IPS-18a (cell line): ENCODE measurements at regions not wholly inside any gene's neighbourhood (a gene's known extent, or its start where the extent isn't known, plus 50 kb on each side); places are given as distances from the start of the nearest gene placed in this dataset.

Experiments used
- H3K27ac ChIP-seq: one replicate; pipeline ENCODE4 v1.5.1; 2013; ENCODE audit warnings: low read length
- H3K27me3 ChIP-seq: one replicate; pipeline ENCODE4 v1.6.1; 2013; ENCODE audit warnings: mild to moderate bottlenecking, low read length; ENCODE audit not compliant: control insufficient read depth, insufficient read depth
- H3K36me3 ChIP-seq: one replicate; pipeline ENCODE4 v1.6.1; 2013; ENCODE audit warnings: low read depth, low read length; ENCODE audit not compliant: control insufficient read depth
- H3K4me1 ChIP-seq: one replicate; pipeline ENCODE4 v1.6.1; 2013; ENCODE audit warnings: low read depth, low read length; ENCODE audit not compliant: control insufficient read depth
- H3K4me3 ChIP-seq: one replicate; pipeline ENCODE4 v1.5.1; 2013; ENCODE audit warnings: low read length
- H3K9ac ChIP-seq: one replicate; pipeline ENCODE4 v1.6.1; 2013; ENCODE audit warnings: mild to moderate bottlenecking, low read length, moderate library complexity
- H3K9me3 ChIP-seq: one replicate; pipeline ENCODE4 v1.6.1; 2013; ENCODE audit warnings: low read depth, low read length; ENCODE audit not compliant: control insufficient read depth

DNA sequence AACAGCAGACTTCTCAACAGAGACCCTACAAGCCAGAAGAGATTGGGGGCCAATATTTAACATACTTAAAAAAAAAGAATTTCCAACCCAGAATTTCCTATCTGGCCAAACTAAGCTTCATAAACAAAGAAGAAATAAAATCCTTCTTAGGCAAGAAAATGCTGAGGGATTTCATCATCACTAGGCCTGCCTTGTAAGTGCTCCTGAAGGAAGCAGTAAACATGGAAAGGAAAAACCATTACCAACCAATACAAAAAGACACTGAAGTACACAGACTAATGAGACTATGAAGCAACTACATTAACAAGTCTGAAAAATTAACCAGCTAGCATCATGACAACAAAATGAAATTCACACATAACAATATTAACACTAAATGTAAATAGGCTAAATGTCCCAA lies 947.9 kb upstream of the CHORDC1 start:
- Histone ChIP-seq H3K27me3 (no peaks in the 10 kb centered on the region), H3K27ac (no peak overlapping the region), H3K36me3 (no peaks in the 10 kb centered on the region), H3K4me3 (no peak overlapping the region), H3K9ac (no peak overlapping the region), H3K9me3 (no peaks in the 10 kb centered on the region), H3K4me1 (no peaks in the 10 kb centered on the region)

DNA sequence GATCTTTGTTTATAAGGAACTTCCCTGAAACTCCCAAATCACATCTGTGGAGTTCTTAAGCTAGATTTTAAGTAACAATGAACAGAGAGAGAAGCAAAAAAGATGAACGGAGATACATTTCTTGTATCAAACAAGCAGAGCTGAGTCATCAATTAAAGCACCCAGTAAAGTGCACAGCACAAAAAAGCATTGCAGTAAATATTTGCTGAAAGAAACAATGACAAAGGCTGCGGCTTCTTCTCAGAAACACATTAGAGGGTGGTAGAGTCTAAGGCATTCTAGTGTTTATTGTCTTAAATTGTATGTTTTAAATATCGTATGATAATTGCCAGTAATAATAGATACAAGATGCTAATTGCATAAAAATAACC lies 941.6 kb upstream of the CHORDC1 start:
- no peaks in the 10 kb centered on the region for H3K9me3 ChIP-seq
- H3K4me3 ChIP-seq: no peak overlapping the region
- H3K9ac ChIP-seq: no peak overlapping the region
- no peak overlapping the region for H3K27ac ChIP-seq
- no peaks in the 10 kb centered on the region for H3K27me3 ChIP-seq
- H3K4me1 ChIP-seq: no peaks in the 10 kb centered on the region
- H3K36me3 ChIP-seq: no peaks in the 10 kb centered on the region

DNA sequence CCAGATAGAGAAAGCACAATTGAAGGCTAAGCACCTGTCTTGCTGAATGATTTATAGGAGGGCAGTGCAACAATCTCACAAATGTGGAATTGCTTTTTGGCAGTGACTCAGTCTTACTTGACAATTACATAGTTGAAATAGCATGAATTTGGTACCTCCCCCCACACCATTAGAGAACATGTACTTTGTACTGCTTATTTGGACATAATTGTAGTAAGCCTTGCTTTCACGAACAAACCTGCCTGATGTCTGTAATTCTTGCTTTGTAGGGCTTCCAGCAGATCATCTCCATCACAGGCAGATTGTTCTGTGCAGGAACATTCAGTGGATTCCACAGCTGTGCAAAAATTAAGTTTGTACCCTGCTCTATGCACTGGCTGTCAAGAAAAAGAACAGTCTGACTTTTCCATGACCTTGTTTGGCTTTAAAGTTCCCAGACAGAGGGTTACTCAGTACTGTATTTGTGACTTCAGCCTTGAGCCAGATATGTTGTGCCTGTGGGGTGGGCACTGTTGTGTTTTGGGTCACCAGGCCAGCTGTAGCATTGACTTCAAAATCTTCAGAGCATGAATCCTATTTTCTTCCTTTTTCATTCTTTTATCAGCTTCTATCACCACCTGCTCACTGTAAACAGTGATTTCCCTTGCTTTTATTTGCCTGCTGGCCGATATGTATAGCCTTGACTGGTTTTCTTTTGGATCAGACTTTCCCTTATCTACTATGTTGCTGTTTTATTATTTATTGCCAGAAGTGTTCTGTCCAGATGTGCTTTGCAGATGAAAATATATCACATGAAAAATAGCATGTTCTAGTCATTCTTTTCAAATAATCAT lies 941.0 kb upstream of the CHORDC1 start:
- H3K4me1 ChIP-seq: no peaks in the 10 kb centered on the region
- no peaks in the 10 kb centered on the region for H3K27me3 ChIP-seq
- H3K9ac ChIP-seq: no peak overlapping the region
- H3K4me3 ChIP-seq: no peak overlapping the region
- no peak overlapping the region for H3K27ac ChIP-seq
- no peaks in the 10 kb centered on the region for H3K36me3 ChIP-seq
- no peaks in the 10 kb centered on the region for H3K9me3 ChIP-seq

DNA sequence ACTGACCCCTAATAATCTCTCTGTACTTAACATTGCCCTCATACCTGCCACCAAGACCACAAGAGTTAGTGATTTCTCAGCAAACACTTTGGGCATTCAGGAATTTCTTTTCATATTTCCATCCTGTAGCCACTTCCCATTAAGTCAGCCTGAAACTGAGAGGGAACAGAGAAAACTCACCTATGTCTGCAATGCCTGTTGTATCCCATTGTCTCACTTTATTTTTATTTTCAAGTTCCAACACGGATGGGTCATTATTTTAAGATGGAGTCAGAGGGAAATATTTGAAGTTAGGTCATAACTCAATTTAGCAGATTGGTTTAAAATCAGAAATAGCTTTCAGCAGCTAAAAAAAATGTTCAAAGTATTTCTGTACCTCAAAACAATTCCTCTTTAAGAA lies 937.8 kb upstream of the CHORDC1 start:
- Histone ChIP-seq H3K4me1 (no peaks in the 10 kb centered on the region), H3K4me3 (no peak overlapping the region), H3K9me3 (no peaks in the 10 kb centered on the region), H3K27me3 (no peaks in the 10 kb centered on the region), H3K36me3 (no peaks in the 10 kb centered on the region), H3K27ac (no peak overlapping the region), H3K9ac (no peak overlapping the region)

DNA sequence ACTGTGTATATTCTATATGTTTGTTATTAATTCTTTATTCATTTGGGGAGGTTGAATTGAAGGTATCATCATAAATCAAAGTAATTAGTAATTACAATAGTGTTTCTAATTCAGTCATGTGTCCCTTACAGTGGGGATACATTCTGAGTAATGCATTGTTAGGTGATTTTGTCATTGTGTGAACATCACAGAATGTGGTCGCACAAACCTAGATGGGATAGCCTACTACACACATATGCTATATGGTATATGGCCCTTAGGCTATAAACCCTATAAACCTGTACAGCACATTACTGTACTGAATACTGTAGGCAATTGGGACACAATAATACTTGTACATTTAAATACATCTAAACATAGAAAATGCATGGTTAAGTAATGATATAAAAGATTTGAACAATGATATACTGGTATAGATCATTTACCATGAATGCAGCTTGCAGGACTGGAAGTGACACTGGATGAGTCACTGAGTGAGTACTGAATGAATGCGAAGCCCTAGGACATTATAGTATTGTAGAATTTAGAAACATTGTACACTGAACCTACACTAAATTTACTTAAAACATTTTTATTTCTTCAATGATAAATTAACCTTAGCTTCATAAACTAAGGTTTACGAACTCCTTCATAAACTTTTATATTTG lies 936.2 kb upstream of the CHORDC1 start:
- no peaks in the 10 kb centered on the region for H3K27me3 ChIP-seq
- no peak overlapping the region for H3K4me3 ChIP-seq
- no peak overlapping the region for H3K27ac ChIP-seq
- H3K9me3 ChIP-seq: no peaks in the 10 kb centered on the region
- H3K4me1 ChIP-seq: peaks cover 5% of the 10 kb centered on the region
- no peaks in the 10 kb centered on the region for H3K36me3 ChIP-seq
- H3K9ac ChIP-seq: no peak overlapping the region

DNA sequence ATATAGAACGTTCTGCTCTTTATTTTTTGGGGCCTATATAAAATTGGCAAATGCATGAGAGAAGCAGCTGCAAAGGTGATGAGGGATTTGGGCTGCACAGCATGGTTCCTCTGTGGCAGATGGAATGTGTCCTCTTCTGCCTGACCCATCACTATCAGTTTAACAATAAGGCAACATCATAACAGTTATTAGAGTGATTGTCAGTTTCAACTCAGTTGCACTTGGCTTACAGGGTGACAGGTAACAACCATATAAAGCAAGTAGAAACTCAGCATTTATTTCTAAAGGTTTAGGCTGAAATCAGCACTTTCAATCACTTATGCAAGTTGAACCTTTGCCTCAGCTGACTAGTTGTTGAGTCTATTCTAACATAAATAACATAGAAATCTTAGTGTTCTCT lies 935.4 kb upstream of the CHORDC1 start:
- Histone ChIP-seq H3K9ac (no peak overlapping the region), H3K36me3 (no peaks in the 10 kb centered on the region), H3K27me3 (no peaks in the 10 kb centered on the region), H3K4me1 (peaks cover 5% of the 10 kb centered on the region), H3K4me3 (no peak overlapping the region), H3K27ac (no peak overlapping the region), H3K9me3 (no peaks in the 10 kb centered on the region)

DNA sequence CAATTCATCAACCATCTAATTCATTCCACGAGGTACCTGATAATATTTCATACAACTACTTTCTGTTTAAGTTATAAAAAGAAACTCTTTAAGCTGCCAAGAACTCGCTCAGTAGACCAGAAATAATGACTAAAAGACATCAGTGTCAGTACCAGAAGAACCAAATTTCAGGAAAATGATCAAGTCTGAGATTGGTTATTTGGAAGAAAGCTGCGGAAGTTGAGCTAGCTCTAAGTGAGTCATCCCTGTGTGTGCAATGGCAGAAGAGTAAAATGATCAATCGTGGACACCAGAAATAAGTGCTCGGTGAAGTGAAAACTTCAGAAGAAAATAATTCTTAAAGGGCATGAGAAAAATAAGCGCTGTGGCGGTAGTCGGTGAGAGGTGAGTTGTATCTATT lies 933.2 kb upstream of the CHORDC1 start:
- no peak overlapping the region for H3K9ac ChIP-seq
- peaks cover 5% of the 10 kb centered on the region for H3K4me1 ChIP-seq
- H3K27ac ChIP-seq: no peak overlapping the region
- no peak overlapping the region for H3K4me3 ChIP-seq
- H3K9me3 ChIP-seq: peaks cover 5% of the 10 kb centered on the region
- H3K27me3 ChIP-seq: no peaks in the 10 kb centered on the region
- H3K36me3 ChIP-seq: no peaks in the 10 kb centered on the region

DNA sequence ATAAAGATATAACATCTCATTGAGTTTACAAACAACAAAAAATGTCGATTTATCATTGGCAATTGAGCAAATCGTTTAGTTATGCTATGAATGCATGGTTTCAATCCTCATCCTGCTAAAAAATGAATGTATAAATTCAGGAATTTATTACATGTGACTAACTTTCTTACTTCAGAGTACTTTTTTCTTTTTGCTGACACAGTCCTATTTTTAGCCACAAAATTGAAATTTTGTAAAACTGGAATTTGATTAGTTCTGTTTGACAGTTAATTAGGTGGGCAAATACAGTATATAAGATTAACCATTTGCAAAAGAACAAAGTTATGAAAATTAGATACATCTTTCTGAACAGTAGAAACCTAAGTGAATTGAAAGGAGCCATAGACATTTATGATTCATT lies 925.0 kb upstream of the CHORDC1 start:
- no peak overlapping the region for H3K9ac ChIP-seq
- H3K27ac ChIP-seq: no peak overlapping the region
- peaks cover 5% of the 10 kb centered on the region for H3K9me3 ChIP-seq
- H3K36me3 ChIP-seq: no peaks in the 10 kb centered on the region
- H3K27me3 ChIP-seq: no peaks in the 10 kb centered on the region
- H3K4me3 ChIP-seq: no peak overlapping the region
- H3K4me1 ChIP-seq: no peaks in the 10 kb centered on the region

DNA sequence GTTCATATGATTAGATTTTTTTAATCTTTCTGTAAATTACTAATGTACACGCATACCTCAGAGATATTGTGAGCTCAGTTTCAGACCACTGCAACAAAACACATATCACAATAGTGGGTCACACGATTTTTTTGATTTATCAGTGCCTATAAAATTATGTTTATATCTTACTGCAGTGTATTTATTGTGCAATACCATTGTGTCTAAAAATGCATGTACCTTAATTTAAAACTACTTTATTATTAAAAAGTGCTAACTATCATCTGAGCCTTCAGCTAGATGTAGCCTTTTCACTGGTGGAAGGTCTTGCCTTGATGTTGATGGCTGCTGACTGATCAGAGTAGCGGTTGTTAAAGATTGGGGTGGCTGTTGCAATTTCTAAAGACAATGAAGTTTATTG lies 918.8 kb upstream of the CHORDC1 start:
- Histone ChIP-seq H3K4me3 (no peak overlapping the region), H3K27ac (no peak overlapping the region), H3K4me1 (no peaks in the 10 kb centered on the region), H3K27me3 (no peaks in the 10 kb centered on the region), H3K9ac (no peak overlapping the region), H3K9me3 (no peaks in the 10 kb centered on the region), H3K36me3 (no peaks in the 10 kb centered on the region)

DNA sequence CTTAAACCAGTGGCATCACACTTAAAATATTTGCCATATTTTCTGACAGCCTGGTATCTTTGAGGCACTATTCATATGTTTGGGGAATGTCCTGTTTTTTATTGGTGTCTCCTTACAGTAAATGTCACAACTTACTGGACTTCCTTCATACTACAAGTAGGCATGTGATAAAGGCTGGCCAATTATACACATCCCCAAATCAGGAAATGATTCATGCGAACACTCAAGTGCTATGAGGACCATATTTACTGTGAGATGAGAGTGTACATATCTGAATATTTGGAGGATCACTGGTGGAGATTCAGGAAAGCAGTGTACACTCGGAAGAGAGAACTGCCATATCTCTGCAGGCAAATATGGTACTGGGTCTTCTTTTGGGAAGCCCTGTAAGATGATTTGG lies 913.8 kb upstream of the CHORDC1 start:
- H3K4me3 ChIP-seq: no peak overlapping the region
- H3K9me3 ChIP-seq: no peaks in the 10 kb centered on the region
- no peak overlapping the region for H3K9ac ChIP-seq
- H3K36me3 ChIP-seq: no peaks in the 10 kb centered on the region
- no peaks in the 10 kb centered on the region for H3K27me3 ChIP-seq
- no peak overlapping the region for H3K27ac ChIP-seq
- H3K4me1 ChIP-seq: no peaks in the 10 kb centered on the region

DNA sequence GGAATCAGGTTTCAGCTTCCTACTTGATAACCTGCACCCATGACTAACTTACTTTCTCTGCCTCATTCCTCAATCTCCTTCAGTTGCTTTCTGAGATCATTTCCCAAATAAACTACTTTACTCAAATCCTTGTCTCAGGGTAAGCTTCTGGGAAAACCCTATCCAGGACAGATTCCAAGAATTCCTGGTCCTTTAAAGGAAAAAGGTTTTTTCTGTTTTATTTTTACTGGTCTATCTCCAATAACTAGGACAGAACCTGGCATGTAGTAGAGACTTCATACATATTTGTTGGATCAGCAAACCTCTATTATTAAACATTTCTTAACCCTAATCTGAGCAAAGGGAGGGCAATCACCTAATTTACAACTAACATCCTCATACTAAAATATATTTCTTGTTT lies 910.5 kb upstream of the CHORDC1 start:
- Histone ChIP-seq H3K36me3 (no peaks in the 10 kb centered on the region), H3K4me1 (no peaks in the 10 kb centered on the region), H3K9me3 (no peaks in the 10 kb centered on the region), H3K9ac (no peak overlapping the region), H3K27me3 (no peaks in the 10 kb centered on the region), H3K27ac (no peak overlapping the region), H3K4me3 (no peak overlapping the region)

DNA sequence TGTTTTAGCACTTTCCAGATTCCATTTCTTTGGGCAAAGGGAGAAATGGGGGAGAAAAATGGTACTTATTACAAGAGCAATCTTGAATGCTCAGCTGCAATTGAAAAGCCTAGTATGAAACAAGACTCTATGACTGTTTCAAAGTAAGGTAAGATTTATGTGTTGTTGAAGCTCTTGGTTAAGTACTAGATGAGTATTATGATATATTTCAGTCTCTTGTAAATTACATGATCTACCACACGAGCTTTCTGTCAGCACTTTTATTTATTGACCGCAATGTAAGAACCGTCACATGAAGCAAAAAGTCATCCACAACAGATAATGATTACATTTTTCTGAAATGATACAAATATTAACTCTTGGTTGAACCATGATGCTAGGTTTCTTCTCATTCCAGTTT lies 906.7 kb upstream of the CHORDC1 start:
- Histone ChIP-seq H3K27ac (no peak overlapping the region), H3K4me1 (no peaks in the 10 kb centered on the region), H3K4me3 (no peak overlapping the region), H3K9ac (no peak overlapping the region), H3K36me3 (no peaks in the 10 kb centered on the region), H3K9me3 (no peaks in the 10 kb centered on the region), H3K27me3 (no peaks in the 10 kb centered on the region)
